Erythroblast (primary cell): ENCODE measurements at regions not wholly inside any gene's neighbourhood (a gene's known extent, or its start where the extent isn't known, plus 50 kb on each side); places are given as distances from the start of the nearest gene placed in this dataset.

Experiments
- GATA1 ChIP-seq: IDR thresholded peaks from 2 replicates; pipeline ENCODE4 v1.6.1; 2011; ENCODE audit warnings: low read depth, mild to moderate bottlenecking, control low read depth, low read length, moderate library complexity
- POLR2A ChIP-seq: IDR thresholded peaks from 2 replicates; pipeline ENCODE4 v1.6.1; 2011; ENCODE audit warnings: mild to moderate bottlenecking, low read length

GRCh38 chr5:35359859-35360258 lies 129.6 kb upstream of the PRLR start:
- TF ChIP-seq POLR2A (no peak), GATA1 (no peak)
